Testis (tissue), 2 donors: ENCODE measurements at regions not wholly inside any gene's neighbourhood (a gene's known extent, or its start where the extent isn't known, plus 50 kb on each side); places are given as distances from the start of the nearest gene placed in this dataset.

Source experiments
- POLR2A ChIP-seq: fragments of 450-650 bp; IDR thresholded peaks from one replicate; pipeline ENCODE4 v1.6.1; 2017; ENCODE audit warnings: antibody characterized with exemption, mild to moderate bottlenecking, moderate library complexity
- TF ChIP-seq, protein P1 (sequence below), 3 experiments: fragments of 450-650 bp in 2 of 3; fragments of 200-600 bp in 1 of 3; sonication (generic) in 1 of 3; IDR thresholded peaks; one replicate each; pipeline ENCODE4 v1.5.1; 2016 to 2019; ENCODE audit warnings: antibody characterized with exemption in 3 of 3, mild to moderate bottlenecking in 2 of 3, moderate library complexity in 1 of 3

DNA sequence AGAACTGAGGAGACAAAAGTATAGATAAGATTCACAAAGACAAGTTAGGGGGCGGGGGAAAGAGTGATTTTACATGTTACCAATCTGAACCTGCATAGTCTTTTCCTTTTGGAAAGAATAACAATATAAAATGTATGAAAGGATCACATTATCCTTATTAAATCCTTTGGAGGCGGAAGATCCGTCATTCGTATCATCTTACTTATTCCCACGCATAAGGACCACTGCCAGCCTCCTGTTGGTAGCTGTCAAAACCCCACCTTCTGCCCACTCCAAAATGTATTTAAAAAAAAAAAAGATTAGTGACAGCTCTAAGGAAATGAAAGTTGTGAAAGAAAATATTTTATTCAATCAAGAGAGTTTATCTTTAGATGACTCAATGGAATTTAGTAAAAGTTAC, 821.0 kb upstream of the CELF2 start:
- TF ChIP-seq, protein P1, sequence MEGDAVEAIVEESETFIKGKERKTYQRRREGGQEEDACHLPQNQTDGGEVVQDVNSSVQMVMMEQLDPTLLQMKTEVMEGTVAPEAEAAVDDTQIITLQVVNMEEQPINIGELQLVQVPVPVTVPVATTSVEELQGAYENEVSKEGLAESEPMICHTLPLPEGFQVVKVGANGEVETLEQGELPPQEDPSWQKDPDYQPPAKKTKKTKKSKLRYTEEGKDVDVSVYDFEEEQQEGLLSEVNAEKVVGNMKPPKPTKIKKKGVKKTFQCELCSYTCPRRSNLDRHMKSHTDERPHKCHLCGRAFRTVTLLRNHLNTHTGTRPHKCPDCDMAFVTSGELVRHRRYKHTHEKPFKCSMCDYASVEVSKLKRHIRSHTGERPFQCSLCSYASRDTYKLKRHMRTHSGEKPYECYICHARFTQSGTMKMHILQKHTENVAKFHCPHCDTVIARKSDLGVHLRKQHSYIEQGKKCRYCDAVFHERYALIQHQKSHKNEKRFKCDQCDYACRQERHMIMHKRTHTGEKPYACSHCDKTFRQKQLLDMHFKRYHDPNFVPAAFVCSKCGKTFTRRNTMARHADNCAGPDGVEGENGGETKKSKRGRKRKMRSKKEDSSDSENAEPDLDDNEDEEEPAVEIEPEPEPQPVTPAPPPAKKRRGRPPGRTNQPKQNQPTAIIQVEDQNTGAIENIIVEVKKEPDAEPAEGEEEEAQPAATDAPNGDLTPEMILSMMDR (IDR thresholded peaks at IDR 0.05), result no peak
- no peak for TF ChIP-seq POLR2A
